Epithelial cell of proximal tubule (primary cell): ENCODE measurements at regions not wholly inside any gene's neighbourhood (a gene's known extent, or its start where the extent isn't known, plus 50 kb on each side); places are given as distances from the start of the nearest gene placed in this dataset.

Source experiments
- DNase-seq: peaks from one replicate; pipeline ENCODE4 v3.0.0-alpha.2; 2011; ENCODE audit warnings: low read depth
- H3K4me3 ChIP-seq: 2 replicates; pipeline ENCODE4 v1.5.1; 2011; ENCODE audit warnings: low read depth, mild to moderate bottlenecking, low read length
- CTCF ChIP-seq: conservative IDR thresholded peaks from 2 replicates; pipeline ENCODE4 v1.5.1; 2012; ENCODE audit warnings: low read depth, mild to moderate bottlenecking, low read length

DNA sequence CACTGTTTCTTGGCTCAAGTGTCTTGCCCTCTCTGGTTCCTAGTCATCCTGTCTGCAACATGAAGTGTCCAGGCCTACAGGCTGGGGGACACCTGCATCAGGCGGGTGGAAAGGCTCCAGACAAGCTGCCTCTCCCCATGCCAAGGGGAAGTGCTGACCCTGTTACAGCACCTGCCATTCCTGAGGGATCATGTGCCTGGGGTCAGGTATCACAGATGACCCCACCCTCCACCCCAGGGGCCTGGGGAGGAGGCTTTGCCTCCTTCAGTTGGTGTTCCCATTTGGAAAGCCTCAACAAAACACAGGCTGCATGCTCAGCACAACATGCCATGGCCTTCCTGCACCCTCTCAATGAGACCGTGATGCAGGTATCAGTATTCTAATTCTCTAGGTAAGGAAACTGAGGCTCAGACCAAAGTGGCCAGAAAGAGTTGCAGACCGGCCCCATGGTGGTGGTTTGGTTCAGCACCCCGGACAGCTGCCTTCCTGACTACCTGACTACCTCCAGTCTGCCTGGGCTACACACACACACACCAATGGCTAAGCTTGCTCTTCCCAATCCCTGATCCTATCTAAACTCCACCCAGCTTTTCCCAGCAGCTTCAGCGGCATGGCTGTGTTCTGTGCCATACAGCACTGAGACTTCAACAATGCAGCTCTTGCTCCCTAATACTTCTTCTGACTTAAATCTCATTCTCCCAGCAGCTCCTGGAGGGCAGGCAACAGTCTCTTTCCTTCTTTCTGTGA is 69.7 kb upstream of the LINGO1 start:
- no peak overlapping the region for H3K4me3 ChIP-seq
- no peak for TF ChIP-seq CTCF
- DNase-seq: peak; percentile 3

- H3K4me3 ChIP-seq: no peak overlapping the region
- TF ChIP-seq CTCF: no peak
- no peak for DNase-seq
Measured at GRCh38 chr15:77698481-77698880, 65.8 kb upstream of the LINGO1 start.

DNA sequence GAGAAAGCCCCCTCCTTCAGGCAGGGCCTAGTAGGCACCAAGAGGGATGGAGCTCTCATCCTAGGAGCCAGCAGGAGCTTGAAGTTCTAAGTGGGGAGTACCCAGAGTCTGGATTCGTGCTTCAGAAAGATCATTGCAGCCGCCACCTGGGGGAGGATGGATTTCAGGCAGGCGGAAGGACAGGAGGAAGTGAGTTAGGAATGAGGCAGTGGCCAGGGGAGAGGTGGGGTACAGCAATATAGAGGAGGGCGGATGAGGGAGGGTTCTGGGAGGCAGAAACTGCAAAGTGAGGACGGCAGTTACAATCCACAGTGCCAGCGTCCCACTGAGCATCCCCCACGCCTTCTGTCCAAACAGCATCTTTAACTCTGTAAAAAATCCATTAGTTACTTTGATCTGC is 65.2 kb upstream of the LINGO1 start:
- TF ChIP-seq CTCF: no peak
- no peak overlapping the region for H3K4me3 ChIP-seq
- DNase-seq: no peak

DNA sequence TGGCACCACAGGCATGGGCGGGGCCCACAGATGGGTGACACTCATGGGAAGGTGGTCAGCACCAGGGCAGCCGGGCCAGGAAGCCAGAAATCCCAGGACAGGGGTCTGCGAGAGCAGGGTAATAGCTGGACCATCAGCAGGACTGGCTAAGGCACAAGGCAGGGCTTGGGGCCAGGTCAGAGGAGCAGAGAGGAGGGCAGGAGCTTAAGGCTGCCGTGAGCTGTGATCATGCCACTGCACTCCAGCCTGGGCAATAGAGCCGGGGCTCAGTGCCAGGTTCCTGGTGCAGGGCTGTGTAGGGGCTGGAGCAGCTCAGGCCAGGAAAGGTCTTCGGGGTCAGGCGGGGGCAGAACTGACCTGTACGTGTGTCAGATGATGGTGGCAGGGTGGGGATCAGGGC is 64.2 kb upstream of the LINGO1 start:
- H3K4me3 ChIP-seq: no peak overlapping the region
- DNase-seq: no peak
- no peak for TF ChIP-seq CTCF

DNA sequence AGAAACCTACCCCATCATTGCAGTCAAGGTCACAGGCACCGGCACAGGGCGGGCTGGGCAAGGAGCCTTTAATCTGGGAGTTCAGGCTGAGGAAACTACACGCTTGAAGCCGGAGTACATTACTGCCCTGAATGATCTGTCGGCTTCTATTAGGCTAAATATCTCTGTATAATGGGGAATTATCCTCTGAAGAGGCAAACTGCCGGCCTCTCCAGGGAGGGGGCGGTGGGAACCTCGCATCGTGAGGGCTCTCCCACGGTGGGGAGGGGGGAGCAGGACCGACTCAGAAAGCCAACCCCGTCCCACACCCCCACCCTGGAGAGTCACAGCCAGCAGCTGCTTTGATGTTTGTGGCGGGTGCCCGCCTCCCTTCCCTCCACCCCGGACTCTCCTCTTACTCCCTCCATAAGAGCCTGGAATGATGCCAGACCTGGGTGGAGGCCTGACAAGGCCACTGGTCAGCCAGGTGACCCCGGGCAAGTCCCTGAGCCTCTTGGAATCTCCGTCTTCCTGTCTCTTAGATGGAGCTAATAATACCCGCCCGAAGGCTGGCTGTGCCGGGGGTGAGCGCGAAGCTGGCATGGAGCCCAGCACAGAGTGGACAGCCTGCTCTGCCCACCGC is 63.4 kb upstream of the LINGO1 start:
- no peak overlapping the region for H3K4me3 ChIP-seq
- no peak for DNase-seq
- no peak for TF ChIP-seq CTCF

DNA sequence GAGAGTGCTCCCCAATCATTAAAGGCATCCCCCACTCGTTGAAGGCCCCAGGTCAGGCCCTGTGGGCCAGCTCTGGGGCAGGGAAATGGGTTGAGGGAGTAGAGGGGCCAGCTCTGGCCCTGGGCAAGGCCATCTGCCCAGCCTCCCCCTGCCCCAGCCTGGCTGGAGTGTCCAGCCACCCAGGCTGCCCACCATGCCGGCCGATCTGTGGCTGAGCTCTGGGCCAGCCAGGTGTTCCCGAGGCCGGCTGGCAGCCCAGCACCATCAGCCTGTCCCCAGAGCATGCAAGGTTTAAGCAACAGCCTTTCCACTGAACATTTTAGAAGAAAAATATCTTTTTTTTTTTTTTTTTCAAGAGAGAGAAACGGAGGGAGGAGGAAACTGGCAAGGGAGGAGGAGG is 62.8 kb upstream of the LINGO1 start:
- TF ChIP-seq CTCF: no peak
- no peak overlapping the region for H3K4me3 ChIP-seq
- DNase-seq: no peak

DNA sequence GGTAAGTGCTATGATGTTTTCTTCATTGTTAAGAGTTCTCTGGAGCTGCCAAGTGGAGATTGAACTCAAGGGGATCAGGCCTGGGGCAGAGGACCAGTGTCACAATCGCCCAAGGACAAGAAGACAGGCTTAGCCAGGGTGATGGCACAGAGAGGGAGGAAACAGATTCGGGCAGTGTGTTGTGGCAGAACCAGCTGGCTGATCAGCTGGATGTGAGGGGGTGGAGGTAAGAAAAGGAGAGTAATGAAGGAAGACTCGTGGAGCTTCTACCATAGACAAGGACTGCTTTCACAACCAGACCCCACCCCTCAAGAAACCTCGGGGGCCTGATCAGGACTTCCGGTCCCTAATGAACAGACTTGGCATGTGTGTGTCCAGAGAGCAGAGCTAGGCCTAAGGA is 60.9 kb upstream of the LINGO1 start:
- no peak for DNase-seq
- TF ChIP-seq CTCF: no peak
- H3K4me3 ChIP-seq: no peak overlapping the region
